HG03354 (cell line): ENCODE measurements at regions not wholly inside any gene's neighbourhood (a gene's known extent, or its start where the extent isn't known, plus 50 kb on each side); places are given as distances from the start of the nearest gene placed in this dataset.
"Not testable (repeated sequence)": the region's sequence is repeated elsewhere in the genome, so short reads cannot be mapped to it uniquely, and the experiment has no call there.

Experiments
- ATAC-seq: cut with Tn5 transposase; IDR thresholded peaks from one replicate; pipeline ENCODE4 v1.9.1; 2021; ENCODE audit warnings: mild to moderate bottlenecking; ENCODE audit not compliant: unreplicated experiment, poor library complexity, severe bottlenecking

GRCh38 chr9:24096756-24097155 is 270.7 kb upstream of the ELAVL2 start:
- no peak for ATAC-seq

DNA sequence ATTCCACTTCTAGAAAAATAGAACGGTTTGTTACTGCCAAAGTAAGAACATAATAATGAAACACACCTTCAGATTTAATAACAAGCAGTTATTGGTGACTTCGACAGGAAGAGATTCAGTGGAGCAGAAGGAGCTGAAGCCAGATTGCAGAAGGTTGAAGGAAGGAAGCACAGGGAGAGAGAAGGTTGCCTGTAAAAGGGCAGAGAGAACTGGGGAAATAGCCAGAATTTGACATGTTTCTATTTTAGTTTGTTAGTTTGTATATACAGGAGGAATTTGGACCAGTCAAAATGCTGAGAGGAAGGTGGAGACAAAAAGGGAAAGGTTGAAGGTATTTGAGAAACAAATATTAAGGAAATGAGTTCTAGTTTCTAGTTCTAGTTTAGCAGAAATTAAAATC is 269.2 kb upstream of the ELAVL2 start:
- no peak for ATAC-seq

DNA sequence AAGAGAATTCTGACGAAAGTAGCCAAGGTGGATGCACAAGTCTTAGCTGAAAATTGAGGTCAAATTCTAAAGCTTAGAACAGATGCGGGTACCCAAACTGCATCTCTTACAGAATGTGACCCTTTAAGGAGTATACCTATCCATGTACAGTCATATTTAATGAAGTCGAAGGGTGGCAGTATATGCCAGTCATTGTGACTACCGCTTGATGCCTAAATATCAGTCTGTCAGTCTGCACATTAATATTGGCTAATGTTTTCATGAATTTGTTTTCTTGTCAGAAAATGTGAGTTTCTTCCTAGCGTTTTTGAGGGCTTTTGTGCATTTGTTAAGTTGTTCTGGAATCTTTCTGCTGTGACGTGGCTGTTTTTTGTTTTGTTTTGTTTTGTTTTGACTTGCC is 264.5 kb upstream of the ELAVL2 start:
- no peak for ATAC-seq

- ATAC-seq = no peak
Measured at GRCh38 chr9:24073666-24074065, 247.6 kb upstream of the ELAVL2 start.

- no peak for ATAC-seq
Measured at GRCh38 chr9:24073007-24073592, 247.1 kb upstream of the ELAVL2 start.

DNA sequence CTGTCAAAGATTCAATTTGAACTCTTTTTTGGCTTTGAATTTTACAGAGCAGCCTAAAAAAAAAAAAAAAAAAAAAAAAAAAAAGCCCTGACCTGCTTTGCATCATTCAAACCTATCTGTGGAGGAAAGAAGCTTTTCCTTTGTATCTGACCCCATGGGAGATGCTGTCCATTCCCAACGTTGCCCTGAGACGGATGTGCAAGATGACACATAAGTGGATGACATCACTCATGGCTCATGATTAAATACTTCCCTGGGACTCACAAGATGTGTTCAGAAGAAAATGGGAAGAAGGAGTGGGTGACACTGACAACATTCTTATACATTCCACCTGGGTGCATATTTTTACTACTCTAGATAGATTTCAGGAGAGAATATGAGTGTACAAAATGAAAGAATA is 245.7 kb upstream of the ELAVL2 start:
- ATAC-seq = no peak

GRCh38 chr9:24071091-24071490 is 245.1 kb upstream of the ELAVL2 start:
- no peak for ATAC-seq

DNA sequence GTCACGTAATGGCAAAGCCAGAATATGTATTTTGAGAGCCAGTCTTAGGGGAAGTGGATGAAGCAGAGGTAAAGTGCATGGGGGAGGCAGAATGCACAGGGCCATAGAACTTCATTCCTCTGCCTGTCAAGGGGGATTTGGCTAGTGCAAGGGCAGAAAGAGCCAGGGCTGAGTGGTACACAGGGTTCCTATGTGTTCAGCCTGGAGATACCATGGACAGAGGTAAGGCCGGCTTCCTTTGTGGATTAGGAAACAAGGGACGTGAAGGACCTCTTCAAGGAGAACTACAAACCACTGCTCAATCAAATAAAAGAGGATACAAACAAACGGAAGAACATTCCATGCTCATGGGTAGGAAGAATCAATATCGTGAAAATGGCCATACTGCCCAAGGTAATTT is 241.1 kb upstream of the ELAVL2 start:
- ATAC-seq = not testable (repeated sequence)

DNA sequence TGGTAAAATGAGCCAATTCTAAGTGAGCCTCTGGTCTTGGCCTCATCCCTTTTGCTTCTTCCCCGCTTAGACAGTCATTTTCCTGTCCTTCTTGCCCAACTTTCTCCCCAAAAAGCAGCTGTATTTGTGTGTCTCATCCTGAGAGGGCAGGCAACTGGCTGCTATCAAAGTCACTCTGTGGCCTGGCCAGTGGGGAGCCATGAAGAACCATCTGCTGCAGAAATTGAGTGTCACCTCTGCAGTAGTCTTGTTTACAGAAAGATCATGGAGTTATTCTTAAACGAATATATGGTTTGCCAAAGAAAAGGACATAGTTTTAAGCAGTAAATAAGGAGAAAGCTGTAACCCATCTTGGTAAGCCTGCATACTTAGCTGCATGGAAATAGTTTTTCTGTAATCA is 233.6 kb upstream of the ELAVL2 start:
- no peak for ATAC-seq

DNA sequence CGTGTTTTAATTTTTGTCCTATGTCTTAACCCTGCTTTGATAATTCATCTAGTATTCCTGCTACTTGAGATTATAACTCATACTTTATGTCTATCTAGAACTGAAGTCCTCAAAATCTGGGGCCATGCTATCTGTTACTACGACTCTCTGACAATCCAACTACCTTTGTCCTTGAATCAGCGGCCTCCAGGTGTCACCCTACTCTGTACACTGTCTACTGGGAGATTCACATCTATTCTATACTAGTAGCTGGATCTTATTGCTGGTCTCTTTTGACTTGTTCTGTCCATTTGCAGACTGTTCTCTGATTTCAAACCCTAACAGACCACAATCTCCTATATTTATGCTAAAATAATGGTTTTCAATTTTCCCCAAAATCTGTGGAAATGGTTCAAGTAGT is 225.5 kb upstream of the ELAVL2 start:
- no peak for ATAC-seq

GRCh38 chr9:24050239-24050638 is 224.2 kb upstream of the ELAVL2 start:
- ATAC-seq = not testable (repeated sequence)

- no peak for ATAC-seq
Measured at GRCh38 chr9:24045150-24045549, 219.1 kb upstream of the ELAVL2 start.

DNA sequence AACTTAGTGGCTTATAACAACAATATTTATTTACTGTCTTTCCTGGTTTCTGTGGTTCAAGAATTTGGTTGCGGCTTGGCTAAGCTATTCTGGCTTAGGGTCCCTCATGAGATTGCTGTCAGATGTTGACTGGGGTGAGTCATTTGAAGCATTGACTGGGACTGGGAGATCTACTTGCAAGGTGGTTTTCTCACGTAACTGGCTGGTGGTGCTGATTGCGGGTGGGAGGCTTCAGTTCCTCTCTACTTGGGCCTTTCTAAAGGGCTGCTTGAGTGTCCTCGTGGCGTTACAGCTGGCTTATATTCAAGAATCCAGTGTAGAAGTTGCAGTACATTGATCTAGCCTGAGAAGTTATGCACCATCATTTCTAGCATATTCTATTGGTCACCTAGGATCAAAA is 218.5 kb upstream of the ELAVL2 start:
- no peak for ATAC-seq

DNA sequence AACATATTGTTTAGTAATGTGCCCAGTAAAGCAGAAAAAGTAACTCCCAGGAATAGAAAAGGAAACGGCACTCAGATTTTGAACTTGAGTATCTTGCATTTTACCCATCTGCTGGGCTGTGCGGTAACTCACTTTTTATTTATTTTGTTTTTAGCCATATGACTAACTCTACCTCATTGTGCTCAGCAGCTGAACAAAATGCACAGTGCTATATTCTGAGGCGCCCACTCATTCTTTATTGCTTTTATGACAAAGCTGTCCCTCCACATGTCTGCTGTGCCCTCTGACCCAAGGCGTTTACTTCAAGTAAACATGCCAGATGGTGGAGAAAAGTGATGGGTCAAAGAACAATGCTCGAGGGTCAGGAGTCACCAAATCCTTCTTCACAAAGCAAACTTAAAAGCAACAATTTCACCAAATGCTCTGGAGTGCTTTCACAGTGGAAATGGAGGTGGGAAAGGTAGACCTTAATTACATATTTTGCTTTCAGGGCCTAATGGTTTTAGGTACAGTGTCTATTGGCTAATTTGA is 215.2 kb upstream of the ELAVL2 start:
- no peak for ATAC-seq

GRCh38 chr9:24036459-24036858 is 210.4 kb upstream of the ELAVL2 start:
- no peak for ATAC-seq

DNA sequence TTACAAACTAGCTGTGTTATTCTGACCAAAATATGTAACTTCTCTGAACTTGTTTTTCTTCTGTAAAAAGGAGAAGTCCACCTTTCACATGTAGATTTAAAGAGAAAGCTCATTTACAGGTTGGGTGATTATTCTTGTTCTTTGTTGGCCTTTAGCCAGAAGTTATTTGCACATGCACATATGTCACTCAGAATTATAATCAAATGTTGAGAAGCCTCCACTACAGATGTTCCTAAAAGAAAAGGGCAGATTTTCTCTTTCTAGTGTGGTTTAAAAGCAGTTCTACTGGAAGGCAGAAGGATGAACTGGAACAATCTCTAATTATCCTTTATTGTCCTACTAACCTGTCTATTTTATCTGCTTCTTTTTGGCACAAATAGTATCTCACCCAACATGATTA is 209.8 kb upstream of the ELAVL2 start:
- ATAC-seq = no peak

DNA sequence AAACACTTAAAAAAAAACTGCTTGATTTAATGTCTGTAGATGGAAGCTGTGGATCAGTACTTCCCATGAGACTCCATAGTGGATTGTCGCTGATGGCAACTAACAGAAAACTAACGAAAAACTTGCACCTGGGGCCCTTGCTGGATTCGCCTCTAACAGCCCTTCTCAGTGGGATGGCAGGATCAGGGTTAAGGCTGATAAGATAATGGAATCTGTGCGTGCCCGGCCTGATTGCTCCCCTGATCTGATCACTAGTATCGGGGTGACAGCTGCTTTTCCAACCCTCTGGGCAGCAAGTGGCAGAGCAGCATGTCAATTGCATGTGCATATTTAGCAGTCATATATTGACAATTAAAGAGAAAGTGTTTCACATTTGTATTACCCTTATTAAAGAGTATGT is 185.8 kb upstream of the ELAVL2 start:
- ATAC-seq = no peak

- ATAC-seq = no peak
Measured at GRCh38 chr9:24011009-24011717, 185.1 kb upstream of the ELAVL2 start.

GRCh38 chr9:24009322-24009721 is 183.3 kb upstream of the ELAVL2 start:
- ATAC-seq = no peak

- no peak for ATAC-seq
Measured at GRCh38 chr9:24007185-24007584, 181.1 kb upstream of the ELAVL2 start.

- not testable (repeated sequence) for ATAC-seq
Measured at GRCh38 chr9:23991874-23992273, 165.8 kb upstream of the ELAVL2 start.

- no peak for ATAC-seq
Measured at GRCh38 chr9:23979491-23979890, 153.5 kb upstream of the ELAVL2 start.
